ENCODE measurements at regions not wholly inside any gene's neighbourhood (a gene's known extent, or its start where the extent isn't known, plus 50 kb on each side); places are given as distances from the start of the nearest gene placed in this dataset.

DNA sequence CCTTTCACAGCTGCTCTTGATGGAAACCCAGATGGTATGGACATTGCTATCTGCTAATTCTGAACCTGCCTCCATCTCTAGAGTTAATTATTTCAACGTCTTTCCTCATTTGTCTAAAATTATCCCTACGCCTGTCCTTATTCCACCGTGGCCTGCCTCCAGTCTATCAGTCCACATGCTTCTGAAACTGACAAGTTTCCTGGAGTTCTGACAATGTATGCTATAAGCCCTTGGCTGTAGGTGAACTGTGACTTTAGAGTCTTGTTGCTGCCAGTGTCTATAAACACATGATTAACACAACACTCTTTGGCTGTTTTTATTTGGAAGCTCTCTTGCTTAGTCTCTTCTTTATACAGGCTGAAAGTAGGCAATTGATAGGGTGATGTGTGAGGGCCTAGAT lies 1052.9 kb downstream of the TMTC2 start:
- TF ChIP-seq CTCF (IDR thresholded peaks at IDR 0.05; ENCODE audit: low read depth, low read length) (no peak), EZH2phosphoT487 (IDR thresholded peaks at IDR 0.05; ENCODE audit: low read depth) (no peak)
